ENCODE measurements at regions not wholly inside any gene's neighbourhood (a gene's known extent, or its start where the extent isn't known, plus 50 kb on each side); places are given as distances from the start of the nearest gene placed in this dataset.

GRCh38 chr5:1728846-1729245 is 70.8 kb downstream of the MRPL36 start:
- Histone ChIP-seq H3K4me1 (no peaks in the 10 kb centered on the region), H3K27me3 (no peaks in the 10 kb centered on the region), H3K36me3 (no peaks in the 10 kb centered on the region), H3K4me3 (no peak overlapping the region), H3K27ac (no peak overlapping the region), H3K9me3 (no peaks in the 10 kb centered on the region)
- WGBS, 2 donors, result 86 to 91% methylated on average over 24 of the region's 24 CpGs
- ATAC-seq (ENCODE audit: low FRiP score in 2 of 2) (no peak), DNase-seq (peak; percentile 14 to 79)
- no peak for TF ChIP-seq EP300 (IDR thresholded peaks at IDR 0.05)
- TF ChIP-seq POLR2AphosphoS5 (IDR thresholded peaks at IDR 0.05), result no peak
- no peak for TF ChIP-seq POLR2A (IDR thresholded peaks at IDR 0.05)

- Histone ChIP-seq H3K36me3 (no peaks in the 10 kb centered on the region), H3K27me3 (no peaks in the 10 kb centered on the region), H3K4me3 (no peak overlapping the region), H3K27ac (no peak overlapping the region), H3K4me1 (no peaks in the 10 kb centered on the region), H3K9me3 (no peaks in the 10 kb centered on the region)
- WGBS, 2 donors, result 84% methylated on average over 11 to 19 of the region's 19 CpGs
- DNase-seq, result peak; percentile 14 to 40
- ATAC-seq (ENCODE audit: low FRiP score in 2 of 2), result no peak
- no peak for TF ChIP-seq CTCF (IDR thresholded peaks at IDR 0.05)
- TF ChIP-seq EP300 (IDR thresholded peaks at IDR 0.05), result no peak
- no peak for TF ChIP-seq POLR2A (IDR thresholded peaks at IDR 0.05)
- no peak for TF ChIP-seq POLR2AphosphoS5 (IDR thresholded peaks at IDR 0.05)
These were observed 72.1 kb downstream of the MRPL36 start for GRCh38 chr5:1727571-1727970.

GRCh38 chr5:1726956-1727355 is 72.7 kb downstream of the MRPL36 start:
- WGBS, 2 donors, result 87 to 95% methylated on average over 8 to 11 of the region's 11 CpGs
- Histone ChIP-seq H3K9me3 (no peaks in the 10 kb centered on the region), H3K36me3 (no peaks in the 10 kb centered on the region), H3K27ac (no peak overlapping the region), H3K27me3 (no peaks in the 10 kb centered on the region), H3K4me3 (no peak overlapping the region), H3K4me1 (no peaks in the 10 kb centered on the region)
- DNase-seq, result peak; percentile 13 to 68
- no peak for ATAC-seq (ENCODE audit: low FRiP score in 2 of 2)
- TF ChIP-seq CTCF (IDR thresholded peaks at IDR 0.05), result no peak
- no peak for TF ChIP-seq POLR2AphosphoS5 (IDR thresholded peaks at IDR 0.05)
- no peak for TF ChIP-seq POLR2A (IDR thresholded peaks at IDR 0.05)
- no peak for TF ChIP-seq EP300 (IDR thresholded peaks at IDR 0.05)

GRCh38 chr5:1726469-1726865 is 73.2 kb downstream of the MRPL36 start:
- no peak overlapping the region for H3K27ac ChIP-seq
- no peaks in the 10 kb centered on the region for H3K4me1 ChIP-seq
- H3K36me3 ChIP-seq, result no peaks in the 10 kb centered on the region
- 93 to 95% methylated on average over 11 of the region's 11 CpGs for WGBS, 2 donors
- H3K9me3 ChIP-seq, result no peaks in the 10 kb centered on the region
- ATAC-seq (ENCODE audit: low FRiP score in 2 of 2), result no peak
- no peaks in the 10 kb centered on the region for H3K27me3 ChIP-seq
- no peak for TF ChIP-seq POLR2A (IDR thresholded peaks at IDR 0.05)
- peak in 1 of 2 donors; percentile 11 for DNase-seq
- no peak overlapping the region for H3K4me3 ChIP-seq

GRCh38 chr5:1725641-1726468 is 73.8 kb downstream of the MRPL36 start:
- Histone ChIP-seq H3K27me3 (no peaks in the 10 kb centered on the region), H3K36me3 (no peaks in the 10 kb centered on the region), H3K9me3 (no peaks in the 10 kb centered on the region), H3K27ac (no peak overlapping the region), H3K4me3 (no peak overlapping the region), H3K4me1 (no peaks in the 10 kb centered on the region)
- ATAC-seq (ENCODE audit: low FRiP score in 2 of 2) (no peak), DNase-seq (peak; percentile 14 to 68)
- 71 to 75% methylated on average over 35 to 41 of the region's 41 CpGs for WGBS, 2 donors
- no peak for TF ChIP-seq CTCF (IDR thresholded peaks at IDR 0.05)
- TF ChIP-seq EP300 (IDR thresholded peaks at IDR 0.05), result no peak
- no peak for TF ChIP-seq POLR2A (IDR thresholded peaks at IDR 0.05)
- TF ChIP-seq POLR2AphosphoS5 (IDR thresholded peaks at IDR 0.05), result no peak
